ENCODE measurements at regions not wholly inside any gene's neighbourhood (a gene's known extent, or its start where the extent isn't known, plus 50 kb on each side); places are given as distances from the start of the nearest gene placed in this dataset.

- intact Hi-C loops (cut with DNase I; ENCODE audit: low total_unique reads) = no loop called here
- Histone ChIP-seq H3K36me3 (no peaks in the 10 kb centered on the region), H3K27ac (no peak overlapping the region), H3K27me3 (no peaks in the 10 kb centered on the region), H3K4me3 (no peak overlapping the region), H3K9me3 (no peaks in the 10 kb centered on the region), H3K4me1 (no peaks in the 10 kb centered on the region)
- TF ChIP-seq CTCF (IDR thresholded peaks at IDR 0.05) (no peak), POLR2A (IDR thresholded peaks at IDR 0.05) (no peak)
- DNase-seq = no peak
These were observed 155.1 kb upstream of the RASGEF1B start for GRCh38 chr4:81626851-81627250.

GRCh38 chr4:81625422-81626417 lies 154.0 kb upstream of the RASGEF1B start:
- no peaks in the 10 kb centered on the region for H3K36me3 ChIP-seq
- intact Hi-C loops (cut with DNase I; ENCODE audit: low total_unique reads) = no loop called here
- no peak overlapping the region for H3K27ac ChIP-seq
- no peaks in the 10 kb centered on the region for H3K27me3 ChIP-seq
- H3K9me3 ChIP-seq = no peaks in the 10 kb centered on the region
- TF ChIP-seq POLR2A (IDR thresholded peaks at IDR 0.05) (no peak), CTCF (IDR thresholded peaks at IDR 0.05) (no peak)
- DNase-seq = no peak
- no peaks in the 10 kb centered on the region for H3K4me1 ChIP-seq
- no peak overlapping the region for H3K4me3 ChIP-seq

- Histone ChIP-seq H3K27ac (no peak overlapping the region), H3K36me3 (no peaks in the 10 kb centered on the region), H3K27me3 (no peaks in the 10 kb centered on the region), H3K4me1 (no peaks in the 10 kb centered on the region), H3K4me3 (no peak overlapping the region), H3K9me3 (no peaks in the 10 kb centered on the region)
- intact Hi-C loops (cut with DNase I; ENCODE audit: low total_unique reads) = no loop called here
- DNase-seq = no peak
- TF ChIP-seq CTCF (IDR thresholded peaks at IDR 0.05) (no peak), POLR2A (IDR thresholded peaks at IDR 0.05) (no peak)
These were observed 151.7 kb upstream of the RASGEF1B start for GRCh38 chr4:81623434-81623833.

GRCh38 chr4:81622474-81623184 lies 150.9 kb upstream of the RASGEF1B start:
- Histone ChIP-seq H3K27ac (no peak overlapping the region), H3K4me1 (no peaks in the 10 kb centered on the region), H3K27me3 (no peaks in the 10 kb centered on the region), H3K36me3 (no peaks in the 10 kb centered on the region), H3K9me3 (no peaks in the 10 kb centered on the region), H3K4me3 (no peak overlapping the region)
- intact Hi-C loops (cut with DNase I; ENCODE audit: low total_unique reads) = no loop called here
- no peak for DNase-seq
- TF ChIP-seq POLR2A (IDR thresholded peaks at IDR 0.05) (no peak), CTCF (IDR thresholded peaks at IDR 0.05) (no peak)

- Histone ChIP-seq H3K36me3 (no peaks in the 10 kb centered on the region), H3K27me3 (no peaks in the 10 kb centered on the region), H3K4me3 (no peak overlapping the region), H3K9me3 (no peaks in the 10 kb centered on the region), H3K27ac (no peak overlapping the region), H3K4me1 (no peaks in the 10 kb centered on the region)
- no peak for DNase-seq
- intact Hi-C loops (cut with DNase I; ENCODE audit: low total_unique reads) = no loop called here
- TF ChIP-seq CTCF (IDR thresholded peaks at IDR 0.05) (no peak), POLR2A (IDR thresholded peaks at IDR 0.05) (no peak)
These were observed 150.3 kb upstream of the RASGEF1B start for GRCh38 chr4:81622028-81622427.
